Mesodermal cell (in vitro differentiated cells): ENCODE measurements at regions not wholly inside any gene's neighbourhood (a gene's known extent, or its start where the extent isn't known, plus 50 kb on each side); places are given as distances from the start of the nearest gene placed in this dataset.
"Not testable (repeated sequence)": the region's sequence is repeated elsewhere in the genome, so short reads cannot be mapped to it uniquely, and the experiment has no call there.

Source experiments
- H3K27ac ChIP-seq: 2 replicates; pipeline ENCODE4 v1.7.0; 2013; ENCODE audit warnings: mild to moderate bottlenecking, low read depth, low read length, moderate library complexity; ENCODE audit not compliant: severe bottlenecking
- H3K36me3 ChIP-seq: 2 replicates; pipeline ENCODE4 v1.7.1; 2013; ENCODE audit warnings: mild to moderate bottlenecking, low read length, moderate library complexity; ENCODE audit not compliant: control insufficient read depth, insufficient read depth
- H3K4me1 ChIP-seq: one replicate; pipeline ENCODE4 v1.7.1; 2013; ENCODE audit warnings: mild to moderate bottlenecking, low read length; ENCODE audit not compliant: insufficient read depth, control insufficient read depth, poor library complexity, severe bottlenecking
- H3K4me3 ChIP-seq: 2 replicates; pipeline ENCODE4 v1.7.0; 2013; ENCODE audit warnings: low read length, control low read depth, mild to moderate bottlenecking; ENCODE audit not compliant: insufficient read depth, poor library complexity, severe bottlenecking; ENCODE audit errors: extremely low read depth
- H3K9me3 ChIP-seq: 2 replicates; pipeline ENCODE4 v1.7.1; 2013; ENCODE audit warnings: mild to moderate bottlenecking, low read length, moderate library complexity; ENCODE audit not compliant: control insufficient read depth
- WGBS, 2 experiments: methylation state at CpG; one replicate each; pipeline ENCODE4 v1.1.5; 2013; ENCODE audit warnings: missing lambda C conversion rate in 2 of 2; ENCODE audit not compliant: insufficient coverage in 2 of 2; 5-methylcytosine and 5-hydroxymethylcytosine counted together

- no peak overlapping the region for H3K4me3 ChIP-seq
- H3K36me3 ChIP-seq, result no peaks in the 10 kb centered on the region
- H3K9me3 ChIP-seq, result no peaks in the 10 kb centered on the region
- 89 to 92% methylated on average over 12 to 14 of the region's 17 CpGs for WGBS, 2 experiments
- no peaks in the 10 kb centered on the region for H3K4me1 ChIP-seq
- no peak overlapping the region for H3K27ac ChIP-seq
Observed at GRCh38 chr12:124085419-124086296, 112.6 kb downstream of the ZNF664 start.

- no peak overlapping the region for H3K4me3 ChIP-seq
- WGBS, 2 experiments, result 91 to 92% methylated on average over 7 of the region's 7 CpGs
- no peaks in the 10 kb centered on the region for H3K9me3 ChIP-seq
- no peaks in the 10 kb centered on the region for H3K4me1 ChIP-seq
- H3K36me3 ChIP-seq, result no peaks in the 10 kb centered on the region
- no peak overlapping the region for H3K27ac ChIP-seq
Observed at GRCh38 chr12:124086299-124086898, 113.4 kb downstream of the ZNF664 start.

- Histone ChIP-seq H3K27ac (no peak overlapping the region), H3K4me3 (no peak overlapping the region), H3K4me1 (no peaks in the 10 kb centered on the region), H3K9me3 (no peaks in the 10 kb centered on the region), H3K36me3 (no peaks in the 10 kb centered on the region)
- WGBS, 2 experiments, result 91 to 92% methylated on average over 4 to 6 of the region's 10 CpGs
Observed at GRCh38 chr12:124087266-124088051, 114.4 kb downstream of the ZNF664 start.

- H3K4me3 ChIP-seq, result no peak overlapping the region
- H3K9me3 ChIP-seq, result peaks cover 7% of the 10 kb centered on the region
- H3K27ac ChIP-seq, result no peak overlapping the region
- 88 to 90% methylated on average over 15 to 16 of the region's 16 CpGs for WGBS, 2 experiments
- H3K36me3 ChIP-seq, result no peaks in the 10 kb centered on the region
- no peaks in the 10 kb centered on the region for H3K4me1 ChIP-seq
Observed at GRCh38 chr12:124088217-124088907, 115.3 kb downstream of the ZNF664 start.

GRCh38 chr12:124089181-124089914 is 116.3 kb downstream of the ZNF664 start:
- H3K4me1 ChIP-seq, H3K36me3 ChIP-seq, H3K9me3 ChIP-seq, H3K27ac ChIP-seq, H3K4me3 ChIP-seq: not testable (repeated sequence)
- 92 to 93% methylated on average over 4 of the region's 11 CpGs for WGBS, 2 experiments

- no peak overlapping the region for H3K27ac ChIP-seq
- no peaks in the 10 kb centered on the region for H3K4me1 ChIP-seq
- 95 to 100% methylated on average over 2 to 3 of the region's 3 CpGs for WGBS, 2 experiments
- peaks cover 7% of the 10 kb centered on the region for H3K9me3 ChIP-seq
- H3K4me3 ChIP-seq, result no peak overlapping the region
- no peaks in the 10 kb centered on the region for H3K36me3 ChIP-seq
Observed at GRCh38 chr12:124091835-124092234, 118.8 kb downstream of the ZNF664 start.

- not testable (repeated sequence) for H3K4me3 ChIP-seq, H3K36me3 ChIP-seq, H3K4me1 ChIP-seq, H3K9me3 ChIP-seq, H3K27ac ChIP-seq
Observed at GRCh38 chr12:124092532-124092931, 119.5 kb downstream of the ZNF664 start.

GRCh38 chr12:124093297-124093696 is 120.3 kb downstream of the ZNF664 start:
- no peaks in the 10 kb centered on the region for H3K36me3 ChIP-seq
- no peak overlapping the region for H3K27ac ChIP-seq
- peaks cover 7% of the 10 kb centered on the region for H3K9me3 ChIP-seq
- H3K4me1 ChIP-seq, result no peaks in the 10 kb centered on the region
- no peak overlapping the region for H3K4me3 ChIP-seq

- peaks cover 3% of the 10 kb centered on the region for H3K4me1 ChIP-seq
- H3K4me3 ChIP-seq, result no peak overlapping the region
Observed at GRCh38 chr12:124094188-124094587, 121.2 kb downstream of the ZNF664 start.

GRCh38 chr12:124094733-124095132 is 121.7 kb downstream of the ZNF664 start:
- Histone ChIP-seq H3K36me3 (no peaks in the 10 kb centered on the region), H3K4me3 (no peak overlapping the region), H3K9me3 (peaks cover 7% of the 10 kb centered on the region), H3K4me1 (peaks cover 3% of the 10 kb centered on the region), H3K27ac (no peak overlapping the region)
- WGBS, 2 experiments, result 78 to 100% methylated on average over 2 to 4 of the region's 5 CpGs

More at GRCh38 chr12:124094188-124094587, 121.2 kb downstream of the ZNF664 start:
- Histone ChIP-seq H3K36me3 (no peaks in the 10 kb centered on the region), H3K9me3 (peaks cover 7% of the 10 kb centered on the region), H3K27ac (no peak overlapping the region)
- 96 to 98% methylated on average over 4 of the region's 4 CpGs for WGBS, 2 experiments
